ENCODE measurements at regions not wholly inside any gene's neighbourhood (a gene's known extent, or its start where the extent isn't known, plus 50 kb on each side); places are given as distances from the start of the nearest gene placed in this dataset.

- Histone ChIP-seq H3K4me1 (replicated peaks in 1 of 4; ENCODE audit: control insufficient read depth in 3 of 4, insufficient read depth in 4 of 4, low read length in 3 of 4) (no peaks in the 10 kb centered on the region), H3K36me3 (ENCODE audit: control insufficient read depth in 2 of 4, insufficient read depth in 4 of 4, low read length in 3 of 4) (no peaks in the 10 kb centered on the region), H3K9me3 (ENCODE audit: insufficient read depth in 2 of 2, low read depth in 1 of 2, low read length in 1 of 2) (no peaks in the 10 kb centered on the region; a peak in 1 of 4 replicates), H2AFZ (ENCODE audit: low read length) (no peak overlapping the region), H3K23ac (ENCODE audit: insufficient read length) (no peak overlapping the region), H2BK5ac (ENCODE audit: low read depth, low read length) (no peak overlapping the region), H3K56ac (replicated peaks; ENCODE audit: insufficient read length, low read depth, low read length) (no peak overlapping the region), H4K8ac (ENCODE audit: extremely low read depth, insufficient read depth, low read length) (no peak overlapping the region), H2BK12ac (ENCODE audit: low read depth, low read length) (no peak overlapping the region), H4K5ac (ENCODE audit: insufficient read length, low read depth, low read length) (no peak overlapping the region), H3K79me1 (ENCODE audit: low read depth, low read length) (no peaks in the 10 kb centered on the region), H3K4me3 (ENCODE audit: extremely low read depth in 1 of 4, insufficient read depth in 2 of 4, low read depth in 3 of 4, low read length in 4 of 4) (no peak overlapping the region), H3K4ac (replicated peaks; ENCODE audit: insufficient read length, low read depth, low read length) (no peak overlapping the region), H3K4me2 (ENCODE audit: insufficient read depth in 1 of 2, low read depth in 2 of 2, low read length in 2 of 2) (no peak overlapping the region), H2BK120ac (replicated peaks; ENCODE audit: low read depth, low read length) (no peak overlapping the region), H3K27ac (ENCODE audit: low read depth, low read length) (no peak overlapping the region), H3K9ac (replicated peaks in 1 of 4; ENCODE audit: extremely low read depth in 1 of 4, low read depth in 3 of 4, low read length in 3 of 4) (no peak overlapping the region), H2BK15ac (ENCODE audit: low read length) (no peak overlapping the region), H3K79me2 (ENCODE audit: control insufficient read depth in 1 of 2, insufficient read depth in 2 of 2, low read length in 2 of 2) (no peaks in the 10 kb centered on the region), H3K18ac (ENCODE audit: extremely low read depth, low read length) (no peak overlapping the region), H4K91ac (replicated peaks; ENCODE audit: insufficient read length, low read length) (no peak overlapping the region), H2BK20ac (ENCODE audit: low read length) (no peak overlapping the region), H3K27me3 (replicated peaks in 1 of 4; ENCODE audit: control insufficient read depth in 3 of 4, extremely low read depth in 1 of 4, insufficient read depth in 3 of 4, low read length in 3 of 4) (no peaks in the 10 kb centered on the region), H3K23me2 (ENCODE audit: low read depth, low read length) (no peaks in the 10 kb centered on the region), H4K20me1 (replicated peaks in 1 of 2; ENCODE audit: control insufficient read depth in 1 of 2, insufficient read depth in 2 of 2, low read length in 2 of 2) (no peaks in the 10 kb centered on the region), H2AK5ac (ENCODE audit: low read depth, low read length) (no peak overlapping the region), H3K14ac (ENCODE audit: insufficient read length) (no peak overlapping the region)
- WGBS, 2 experiments (ENCODE audit: extremely low coverage in 1 of 2, insufficient coverage in 1 of 2, insufficient read length in 1 of 2, insufficient replicate concordance in 2 of 2, low coverage in 1 of 2, low lambda C conversion rate in 2 of 2, missing lambda C conversion rate in 1 of 2) = 85% methylated on average over 13 of the region's 13 CpGs; no CpG with 5 or more reads in 1 of the 2 experiments
- ChIA-PET CTCF (ENCODE audit: partially characterized antibody) (no interaction called here), POLR2A (ENCODE audit: partially characterized antibody) (no interaction called here)
- no peak for DNase-seq (ENCODE audit: low read depth in 1 of 2, low spot score in 2 of 2)
- no peak for TF ChIP-seq SP1 (IDR thresholded peaks at IDR 0.05; ENCODE audit: low read depth, low read length)
- no peak for TF ChIP-seq TAF7 (optimal IDR thresholded peaks at IDR 0.05; ENCODE audit: borderline replicate concordance, low read depth, low read length)
- no peak for TF ChIP-seq HDAC2 (IDR thresholded peaks at IDR 0.05; ENCODE audit: borderline replicate concordance in 1 of 2, low read depth in 2 of 2, low read length in 2 of 2)
- FAIRE-seq = no peak
These were observed 51.1 kb upstream of the ZNF236 start for GRCh38 chr18:76771192-76771799.

Data from H1 (cell line).